Left forelimb (tissue), 1 donor: ENCODE measurements at regions not wholly inside any gene's neighbourhood (a gene's known extent, or its start where the extent isn't known, plus 50 kb on each side); places are given as distances from the start of the nearest gene placed in this dataset.
"Not testable (repeated sequence)": the region's sequence is repeated elsewhere in the genome, so short reads cannot be mapped to it uniquely, and the experiment has no call there.

Experiments used
- DNase-seq: peaks from one replicate; pipeline ENCODE4 v3.0.0-alpha.2; 2018; ENCODE audit warnings: low spot score

DNA sequence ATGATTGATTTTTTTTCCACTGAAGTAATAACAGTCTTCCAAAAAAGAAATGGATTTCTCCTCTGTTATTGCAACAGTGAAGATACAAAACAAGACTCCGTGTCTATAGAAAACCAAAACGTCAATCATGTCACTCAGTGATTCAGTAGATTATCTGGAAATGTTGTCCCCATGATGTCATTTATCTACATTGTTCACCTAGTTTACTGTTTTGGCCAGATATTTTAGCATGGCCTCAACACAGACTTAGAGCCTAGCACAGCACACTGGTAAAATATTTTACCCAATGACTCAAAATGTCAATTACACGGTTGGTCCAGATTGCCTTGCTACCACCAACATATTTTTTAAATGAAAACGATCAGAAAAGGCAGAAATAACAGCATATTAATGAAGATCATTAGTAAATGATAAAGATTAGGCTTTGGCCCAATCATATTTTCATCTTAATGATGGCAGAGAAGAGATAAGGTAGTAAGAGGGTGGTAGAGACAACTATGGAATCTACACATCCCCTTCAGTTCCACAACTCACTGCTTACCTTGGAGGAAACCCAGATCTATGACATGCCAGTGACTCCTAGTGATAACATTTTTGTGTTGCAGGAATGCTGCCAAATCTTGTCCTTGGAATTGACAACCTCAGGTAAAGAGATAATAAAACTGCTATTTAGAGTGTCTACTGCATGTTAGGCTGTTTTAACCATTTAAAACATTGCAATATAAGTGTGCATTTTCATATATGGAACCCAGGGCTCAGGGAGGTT lies 347.7 kb upstream of the ARPP21 start:
- DNase-seq, result no peak

DNA sequence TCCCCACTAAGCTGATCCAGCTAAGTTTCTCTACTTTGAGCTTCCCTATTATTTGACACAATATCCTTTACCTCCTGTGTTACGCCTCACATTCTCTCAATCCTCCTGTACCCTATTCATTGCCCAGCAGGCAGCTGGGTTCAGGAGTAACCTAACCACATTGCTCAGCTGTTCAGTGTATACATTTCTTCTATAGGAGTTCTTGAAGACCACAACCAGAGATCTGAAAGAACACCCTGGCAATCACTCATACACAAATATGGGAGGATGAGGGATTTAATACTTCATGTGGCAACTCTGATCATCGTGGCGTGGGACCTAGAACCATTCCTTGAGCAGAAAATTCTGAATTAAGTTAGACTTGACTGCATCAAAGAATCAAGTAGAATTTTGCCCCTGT lies 346.8 kb upstream of the ARPP21 start:
- DNase-seq, result no peak

DNA sequence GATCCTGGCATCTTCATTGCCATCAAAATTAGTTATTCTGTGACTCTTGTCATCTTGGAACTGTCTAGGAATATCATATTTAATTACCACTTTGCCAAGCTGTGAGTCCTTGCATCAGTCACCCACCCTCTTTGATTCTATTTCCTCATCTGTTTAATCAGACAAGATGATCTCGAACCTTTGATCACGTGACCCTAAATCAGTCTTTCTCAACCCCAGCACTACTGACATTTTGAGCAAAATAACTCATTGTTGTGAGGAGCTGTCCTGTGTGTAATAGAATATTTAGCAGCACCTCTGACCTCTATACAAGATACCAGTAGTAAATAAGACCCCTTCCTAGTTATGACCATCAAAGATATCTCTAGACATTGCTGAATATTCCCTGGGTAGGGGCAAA lies 343.4 kb upstream of the ARPP21 start:
- DNase-seq, result no peak

DNA sequence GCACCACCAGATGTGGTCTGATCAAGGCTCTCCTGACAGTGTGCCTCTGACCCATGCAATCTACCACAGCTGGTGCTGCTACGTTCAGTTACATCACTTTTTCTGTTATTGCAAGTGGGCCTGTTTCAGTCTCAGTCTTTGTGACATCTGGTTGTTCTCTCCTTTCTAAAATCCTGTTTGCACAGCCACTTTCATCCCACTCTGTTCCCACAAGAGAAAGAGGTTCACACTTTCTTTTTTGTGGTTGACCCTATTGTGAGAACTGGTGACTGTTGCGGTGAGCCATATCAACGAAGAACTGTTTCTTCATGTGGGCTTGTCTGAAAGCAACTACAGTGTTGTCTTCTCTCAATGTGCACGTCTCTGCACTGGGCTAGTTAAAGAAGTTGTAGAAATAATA lies 342.8 kb upstream of the ARPP21 start:
- DNase-seq, result no peak

DNA sequence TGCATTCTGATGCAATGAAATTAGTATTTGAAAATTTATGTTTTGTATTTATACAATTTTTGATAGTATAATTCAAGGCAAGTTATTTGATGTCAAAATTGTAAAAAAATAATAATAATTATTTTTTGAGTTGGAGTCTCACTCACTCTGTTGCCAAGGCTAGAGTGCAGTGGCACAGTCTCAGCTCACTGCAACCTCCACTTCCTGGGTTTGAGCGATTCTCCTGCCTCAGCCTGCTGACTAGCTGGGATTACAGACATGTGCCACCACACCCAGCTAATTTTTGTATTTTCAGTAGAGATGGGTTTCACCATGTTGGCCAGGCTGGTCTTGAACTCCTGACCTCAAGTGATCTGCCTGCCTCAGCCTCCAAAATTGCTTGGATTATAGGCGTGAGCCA lies 342.4 kb upstream of the ARPP21 start:
- DNase-seq, result not testable (repeated sequence)

DNA sequence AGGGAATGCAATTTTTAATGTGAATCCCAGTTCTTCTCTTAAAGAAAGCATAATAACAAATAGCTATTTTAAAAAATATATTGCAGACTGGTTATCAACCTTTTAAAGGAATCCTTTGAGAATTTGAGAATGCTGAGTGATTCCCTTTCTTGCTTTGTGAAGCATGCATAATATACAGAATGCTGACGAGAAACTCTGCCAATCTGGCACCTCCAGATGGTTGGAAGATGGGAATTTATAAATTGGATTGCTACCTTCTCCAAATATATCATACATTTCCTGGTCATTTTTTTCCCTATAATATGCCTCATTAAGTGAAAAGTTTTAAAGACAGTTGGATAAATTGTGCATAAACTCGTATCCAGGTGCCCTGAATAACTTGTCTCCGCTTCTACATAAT lies 333.9 kb upstream of the ARPP21 start:
- DNase-seq, result no peak

DNA sequence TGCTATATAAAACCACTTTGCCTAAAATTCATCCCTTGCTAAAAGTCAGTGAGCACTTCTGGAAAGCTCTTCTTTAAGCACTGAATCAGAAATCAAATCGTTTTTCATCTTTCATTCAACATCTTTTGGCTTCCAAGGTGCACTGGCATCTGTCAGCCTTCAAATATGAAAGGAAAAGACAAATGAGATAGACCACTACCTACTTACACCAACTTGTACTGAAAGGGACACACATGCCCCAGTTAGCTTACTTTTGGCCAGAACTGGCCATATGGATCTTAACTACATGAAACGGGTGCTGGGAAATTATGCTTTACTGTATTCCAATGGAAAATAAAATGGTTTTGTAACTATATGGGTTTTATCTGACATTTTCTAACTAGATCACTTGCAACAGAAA lies 332.0 kb upstream of the ARPP21 start:
- DNase-seq, result no peak

DNA sequence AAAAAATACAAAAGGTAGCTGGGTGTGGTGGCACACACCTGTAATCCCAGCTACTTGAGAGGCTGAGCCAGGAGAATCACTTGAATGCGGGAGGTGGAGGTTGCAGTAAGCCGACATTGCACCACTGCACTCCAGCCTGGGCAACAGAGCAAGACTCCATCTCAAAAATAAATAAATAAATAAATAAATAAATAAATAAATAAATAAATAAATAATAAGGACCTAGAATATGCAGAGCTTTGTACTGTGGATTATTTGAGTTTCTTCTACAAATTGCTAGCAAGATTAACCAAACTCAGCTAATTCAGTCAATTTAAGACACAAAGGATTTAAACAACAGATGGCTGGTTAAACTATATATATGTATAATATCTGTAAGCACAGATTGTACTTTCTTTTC lies 322.5 kb upstream of the ARPP21 start:
- not testable (repeated sequence) for DNase-seq

DNA sequence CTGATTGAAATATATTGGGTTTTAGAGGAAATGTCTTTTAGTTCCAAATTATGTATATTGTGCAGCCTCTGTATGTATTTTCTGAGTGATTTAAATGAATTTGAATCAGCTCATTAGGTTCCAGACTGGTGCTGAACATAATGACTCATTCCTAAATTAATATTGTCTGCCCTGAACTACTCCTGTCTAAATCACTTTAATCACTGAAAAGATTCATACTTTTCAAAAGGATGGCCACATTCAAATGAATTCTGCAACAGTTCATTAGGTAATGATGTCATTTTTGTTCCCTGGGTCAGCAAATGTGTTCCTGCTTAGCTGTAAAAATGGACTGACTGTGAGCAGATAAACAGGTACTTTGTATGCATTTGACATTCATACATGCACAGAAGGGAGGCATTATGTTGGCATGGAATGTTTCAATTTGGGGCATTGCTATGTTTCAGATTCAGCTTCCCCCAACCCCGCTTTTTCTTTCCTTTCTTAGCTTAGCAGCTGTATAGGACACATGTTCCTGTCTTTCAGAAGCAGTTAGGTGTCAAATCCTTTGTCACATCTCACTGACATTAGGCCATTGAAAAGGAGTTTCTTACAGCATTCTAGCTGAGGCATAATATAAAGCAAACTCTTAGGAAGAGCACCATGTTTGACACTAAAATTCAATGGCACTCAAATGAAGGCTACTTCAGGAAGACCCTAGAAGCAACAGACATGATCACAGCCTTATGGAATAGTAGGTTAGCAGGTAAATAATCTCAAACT lies 318.5 kb upstream of the ARPP21 start:
- no peak for DNase-seq

DNA sequence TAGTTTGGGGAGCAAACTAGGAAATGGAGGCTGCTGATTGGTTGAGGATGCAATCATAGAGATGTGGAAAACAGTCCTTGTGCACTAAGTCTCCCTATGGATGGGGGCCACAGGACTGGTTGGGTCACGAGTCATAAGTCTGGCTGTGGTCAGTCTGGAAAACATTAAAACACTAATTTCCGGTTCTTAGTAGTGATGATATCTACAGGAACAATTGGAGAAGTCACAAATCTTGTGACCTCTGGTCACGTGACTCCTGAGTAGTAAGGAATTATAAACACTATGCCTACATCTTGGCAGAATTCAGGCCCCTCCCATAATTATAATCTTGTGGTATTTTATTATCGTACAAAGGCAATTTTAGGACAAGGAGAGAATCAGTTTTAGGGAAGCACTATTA lies 317.3 kb upstream of the ARPP21 start:
- no peak for DNase-seq

DNA sequence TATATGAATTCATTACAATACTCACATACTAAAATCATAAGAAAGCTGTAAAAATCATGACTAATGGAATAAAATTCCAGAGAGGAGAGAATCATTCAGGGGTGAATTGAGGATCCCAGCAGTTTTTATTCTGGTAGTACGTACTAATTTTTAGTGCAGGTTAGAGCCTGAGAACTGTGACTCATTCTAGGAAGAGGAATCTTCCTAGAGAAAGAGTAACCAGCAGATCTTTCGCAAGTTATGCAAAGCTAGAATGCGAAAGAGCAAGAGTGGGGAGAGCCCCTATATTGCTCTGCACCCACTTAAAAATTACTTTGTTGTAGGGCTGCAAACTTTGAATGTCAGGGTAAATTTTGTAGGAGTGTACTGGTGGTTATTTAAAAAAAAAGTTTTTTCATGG lies 303.6 kb upstream of the ARPP21 start:
- DNase-seq, result no peak

DNA sequence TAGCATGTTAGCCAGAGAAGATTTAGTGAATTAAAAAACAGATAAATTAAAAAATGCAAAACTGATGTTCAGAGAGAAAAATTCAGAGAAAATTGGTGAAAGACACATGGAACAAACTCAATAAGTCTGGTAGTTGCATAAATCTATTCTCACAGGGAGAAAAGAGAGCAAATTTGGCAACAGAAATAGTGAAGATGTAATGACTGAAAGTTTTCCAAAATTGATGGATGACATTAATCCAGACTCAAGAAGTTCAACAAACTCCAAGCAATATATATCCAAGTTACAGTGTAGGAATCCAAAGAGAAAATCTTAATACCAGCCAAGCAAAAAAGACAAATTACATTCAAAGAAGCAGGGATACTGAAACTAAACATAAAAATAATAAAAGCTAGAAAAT lies 302.7 kb upstream of the ARPP21 start:
- no peak for DNase-seq

DNA sequence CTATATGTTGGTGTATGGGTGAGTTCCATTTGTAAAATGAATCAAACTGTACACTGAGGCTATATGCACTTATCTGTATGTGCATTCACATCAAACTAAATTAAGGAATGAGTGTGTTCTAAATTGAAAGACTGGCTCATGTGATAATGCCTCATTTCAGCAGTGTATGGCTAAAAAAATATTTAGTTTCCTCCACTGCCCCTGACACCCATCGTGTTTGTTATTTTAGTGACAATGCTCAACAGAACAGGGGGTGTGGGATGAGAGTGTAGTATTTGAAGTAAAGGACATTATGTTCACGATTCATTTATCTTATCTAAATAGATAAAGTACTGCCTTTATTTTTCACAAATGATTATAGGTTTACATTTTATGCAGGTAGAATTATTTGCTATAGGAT lies 301.1 kb upstream of the ARPP21 start:
- no peak for DNase-seq

DNA sequence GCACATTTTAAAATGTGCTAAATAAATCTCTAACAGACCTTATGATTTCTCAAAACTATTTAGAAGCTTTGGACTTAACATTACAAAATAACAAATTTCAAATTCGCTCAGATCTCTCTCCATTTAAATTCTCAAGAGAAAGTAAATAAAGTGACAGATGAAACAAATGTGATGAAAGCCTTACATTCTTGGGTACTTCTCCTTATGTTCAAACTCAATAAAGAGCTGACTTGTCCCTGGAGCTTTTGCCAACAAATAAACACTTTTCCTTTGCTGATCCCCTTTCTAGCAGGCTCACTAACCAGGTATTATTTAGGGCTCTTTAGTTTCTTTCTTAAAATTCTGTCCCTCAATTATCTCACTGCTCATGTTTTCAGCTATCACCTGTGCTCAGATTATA lies 259.1 kb upstream of the ARPP21 start:
- no peak for DNase-seq

DNA sequence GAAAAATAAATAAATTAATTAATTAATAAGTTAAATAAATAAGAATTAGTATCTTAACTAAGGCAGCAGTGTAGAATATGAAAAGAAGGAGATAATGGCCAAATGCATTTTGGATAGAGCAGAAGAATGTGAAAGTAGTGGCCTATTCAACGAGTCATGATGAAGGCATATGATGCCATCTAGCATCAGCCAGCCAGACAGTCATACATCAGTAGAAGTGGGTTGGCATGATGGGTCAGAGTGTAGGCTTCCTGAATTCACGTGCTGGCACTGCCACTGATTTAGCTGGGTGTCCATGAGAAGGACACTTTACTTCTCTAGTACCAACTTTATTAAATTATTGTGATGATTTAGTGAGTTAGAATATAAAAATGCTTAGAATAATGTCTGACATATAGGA lies 256.1 kb upstream of the ARPP21 start:
- DNase-seq, result no peak

DNA sequence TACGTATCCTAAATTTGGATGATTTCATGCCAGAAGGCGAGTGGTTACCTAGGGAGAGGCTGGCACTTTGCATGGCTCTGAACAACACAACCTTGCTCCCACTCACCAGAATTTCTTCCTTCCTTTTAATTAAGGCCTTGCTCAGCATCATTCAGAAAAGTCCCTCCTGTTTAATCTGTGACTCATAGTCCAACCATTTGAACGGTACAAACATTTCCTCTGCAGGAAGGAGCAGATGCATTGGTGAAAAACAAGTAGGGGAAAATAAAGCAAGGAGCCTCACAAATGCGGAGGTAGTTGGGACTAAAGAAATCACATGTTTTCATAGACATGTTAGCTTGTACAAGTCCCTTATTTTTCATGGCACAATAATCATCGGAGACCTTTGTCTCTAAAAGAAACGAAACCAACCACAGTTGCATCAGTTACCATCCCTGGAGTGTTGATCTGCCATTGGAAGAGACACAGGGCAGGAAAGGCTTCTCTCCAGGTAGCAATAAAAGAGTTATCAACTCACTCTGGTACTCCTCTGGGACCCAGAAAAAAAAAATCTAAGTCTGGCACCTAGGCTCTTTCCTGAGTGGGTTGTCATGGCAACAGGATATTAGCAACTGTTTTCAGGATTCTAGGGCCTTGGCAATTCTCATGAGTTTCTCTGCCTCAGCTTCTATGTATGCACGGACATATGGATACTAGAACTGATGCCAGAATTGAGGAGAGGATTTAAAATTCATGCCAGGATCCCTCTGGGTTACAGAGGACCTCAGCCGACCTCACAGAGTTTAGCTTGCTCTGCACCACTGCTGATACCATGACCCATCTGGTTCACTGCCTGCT lies 255.4 kb upstream of the ARPP21 start:
- no peak for DNase-seq

DNA sequence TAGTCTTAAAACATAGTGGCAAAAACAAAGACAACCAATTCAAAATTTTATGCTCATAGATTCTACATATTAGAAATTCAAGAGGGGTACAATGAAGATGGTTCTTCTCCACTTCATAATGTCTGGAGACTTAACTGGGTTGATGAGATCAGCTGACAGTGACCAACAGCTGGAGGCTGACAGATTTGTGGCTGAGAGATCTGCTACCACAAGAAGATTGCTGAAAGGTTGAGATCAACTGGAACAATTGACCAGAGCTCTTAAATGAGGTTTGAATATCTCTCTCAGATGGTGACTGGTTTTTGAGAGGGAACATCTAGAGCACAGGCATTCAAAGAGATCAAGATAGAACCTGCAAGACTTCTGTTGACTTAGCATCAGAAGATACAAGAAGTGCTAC lies 254.1 kb upstream of the ARPP21 start:
- DNase-seq, result no peak

DNA sequence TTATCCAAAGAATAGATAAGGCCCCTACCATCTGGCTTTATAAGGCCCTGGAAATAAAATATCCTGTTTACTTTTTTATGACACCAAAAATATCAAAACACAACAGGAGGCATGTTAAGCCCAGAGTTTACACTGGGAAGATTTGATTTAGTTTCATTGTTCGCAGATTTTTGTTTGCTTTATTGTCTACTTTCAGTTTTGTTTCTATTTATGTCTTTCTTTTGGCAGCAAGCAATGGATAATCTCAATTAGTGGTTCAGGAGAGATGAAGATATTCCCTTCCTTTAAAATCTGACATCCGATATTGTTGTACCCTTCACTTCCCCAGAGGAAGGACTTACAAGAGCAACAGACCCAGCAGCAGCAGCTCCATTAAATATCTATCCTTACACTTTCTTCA lies 249.4 kb upstream of the ARPP21 start:
- no peak for DNase-seq

DNA sequence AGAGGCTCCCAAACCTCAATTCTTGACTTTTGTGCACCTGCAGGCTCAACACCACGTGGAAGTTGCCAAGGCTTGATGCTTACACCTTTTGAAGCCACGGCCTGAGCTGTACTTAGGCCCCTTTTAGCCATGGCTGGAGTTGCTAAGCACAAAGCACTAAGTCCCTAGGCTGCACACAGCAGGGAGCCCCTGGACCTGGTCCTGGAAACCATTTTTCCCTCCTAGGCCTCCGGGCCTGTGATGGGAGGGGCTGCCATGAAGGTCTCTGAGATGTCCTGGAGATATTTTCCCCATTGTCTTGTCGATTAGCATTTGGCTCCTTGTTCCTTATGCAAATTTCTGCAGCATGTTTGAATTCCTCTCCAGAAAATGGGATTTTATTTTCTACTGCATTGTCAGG lies 247.1 kb upstream of the ARPP21 start:
- no peak for DNase-seq

DNA sequence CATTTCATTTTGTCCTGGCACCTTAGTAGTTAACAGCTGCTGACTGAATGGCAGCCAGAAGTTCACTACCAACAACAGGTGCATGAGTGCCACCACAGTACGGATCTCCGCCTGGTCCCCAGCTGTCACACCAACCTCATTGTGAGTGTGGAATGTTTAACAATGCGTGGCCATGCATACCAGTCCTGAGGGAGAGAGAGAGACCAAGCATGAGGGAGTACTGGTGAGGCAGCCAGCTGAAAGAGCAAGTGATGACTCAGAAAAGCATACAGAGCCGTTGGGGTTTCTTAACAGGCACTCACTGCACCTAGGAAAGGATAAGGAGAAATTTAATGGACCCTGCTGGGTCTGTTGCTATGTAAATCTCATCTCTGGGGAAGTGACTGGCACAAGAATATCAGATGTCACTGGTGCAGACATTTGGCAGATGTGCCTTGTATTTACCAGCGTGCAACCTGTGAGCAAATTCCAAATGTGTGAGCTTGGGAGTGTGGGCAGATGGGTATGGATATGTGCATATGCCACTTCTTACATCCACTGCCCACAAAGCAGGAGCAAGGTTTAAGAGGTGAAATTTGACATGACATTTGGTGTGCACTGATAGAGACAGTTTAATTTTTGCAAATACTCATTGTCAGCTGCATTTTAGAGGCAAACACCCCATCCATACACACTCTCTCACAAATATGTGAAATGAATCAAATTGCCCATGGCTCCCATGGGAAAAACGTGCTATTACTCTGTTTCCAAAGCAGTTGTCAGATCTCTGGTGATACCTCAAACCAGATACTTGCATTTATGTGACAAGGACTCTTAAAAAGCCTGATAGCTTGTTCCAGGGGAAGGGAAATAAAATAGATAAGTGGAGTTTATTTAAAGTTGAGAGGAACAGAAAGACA lies 245.2 kb upstream of the ARPP21 start:
- DNase-seq, result peak; percentile 73

DNA sequence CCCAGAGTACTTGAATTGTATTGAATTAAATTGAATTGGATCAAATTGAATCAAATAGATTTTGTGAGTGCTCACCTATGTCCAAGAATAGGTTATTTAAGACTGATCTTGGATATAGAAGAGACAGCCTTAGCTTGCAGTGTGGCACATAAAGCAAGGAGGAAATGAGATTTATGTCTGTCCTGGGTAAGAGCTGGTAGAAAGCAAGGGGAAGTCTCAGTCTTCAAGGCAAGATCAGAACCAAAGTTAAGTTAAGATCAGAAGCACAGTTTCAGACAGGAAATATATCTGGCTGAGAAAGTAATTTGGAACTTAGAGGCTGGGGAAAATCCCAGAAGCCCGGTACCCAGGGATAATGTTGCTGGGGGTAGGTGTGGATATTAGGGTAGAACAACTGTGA lies 244.4 kb upstream of the ARPP21 start:
- DNase-seq, result no peak

DNA sequence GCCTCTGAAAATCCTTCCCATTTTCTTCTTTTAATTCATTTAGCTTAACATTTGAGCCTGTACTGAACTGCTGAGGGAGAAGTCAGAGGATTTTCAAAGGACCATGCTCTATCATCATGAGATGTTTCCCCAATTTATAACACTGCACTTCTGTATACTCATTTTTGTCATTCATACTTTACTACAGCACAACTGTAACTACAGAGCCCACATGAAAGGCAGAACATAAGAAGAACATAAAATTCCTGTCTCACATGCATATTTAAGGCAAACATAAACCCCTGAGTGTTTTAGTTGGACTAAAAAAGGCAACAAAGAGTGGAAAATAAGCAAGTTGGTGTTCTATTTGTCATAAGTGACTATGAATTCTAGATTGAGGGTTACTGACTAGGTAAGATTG lies 237.7 kb upstream of the ARPP21 start:
- no peak for DNase-seq
